ENCODE measurements at regions not wholly inside any gene's neighbourhood (a gene's known extent, or its start where the extent isn't known, plus 50 kb on each side); places are given as distances from the start of the nearest gene placed in this dataset.
"Not testable (repeated sequence)": the region's sequence is repeated elsewhere in the genome, so short reads cannot be mapped to it uniquely, and the experiment has no call there.

GRCh38 chr3:153399636-153400035 is 237.6 kb downstream of the RAP2B start:
- Mint-ChIP-seq H3K36me3 (peaks cover 3% of the 10 kb centered on the region in 2 donors), H3K27ac (peak overlapping the region in 1 of 7 donors; percentile 70), H3K4me3 (peak overlapping the region in 5 of 8 donors; percentile 9 to 68 (median 26)), H3K9me3 (peaks cover 0 to 11% (median 8%) of the 10 kb centered on the region in 8 donors), H3K27me3 (no peaks in the 10 kb centered on the region), H3K4me1 (peaks cover 18 to 27% (median 24%) of the 10 kb centered on the region in 4 donors)
- Histone ChIP-seq H3K27ac (ENCODE audit: low read depth, low read length) (no peak overlapping the region), H3K27me3 (ENCODE audit: insufficient read depth, low read length) (no peaks in the 10 kb centered on the region), H3K4me1 (ENCODE audit: insufficient read depth, low read length) (peaks cover 10% of the 10 kb centered on the region), H3K4me3 (ENCODE audit: low read length in 2 of 2) (no peak overlapping the region), H3K9me3 (ENCODE audit: control insufficient read depth in 1 of 2, low read length in 2 of 2) (no peaks in the 10 kb centered on the region), H3K36me3 (ENCODE audit: insufficient read depth, low read length) (no peaks in the 10 kb centered on the region)
- ChIA-PET CTCF (ENCODE audit: partially characterized antibody) (no interaction called here), POLR2A (ENCODE audit: partially characterized antibody) (no interaction called here)
- intact Hi-C loops (cut with micrococcal nuclease): no loop called here
- DNase-seq: no peak

- peaks cover 2 to 3% of the 10 kb centered on the region in 2 donors for H3K36me3 Mint-ChIP-seq
- no peak overlapping the region for H3K27ac ChIP-seq (ENCODE audit: low read depth, low read length)
- intact Hi-C loops (cut with micrococcal nuclease): no loop called here
- H3K27ac Mint-ChIP-seq: peak overlapping the region in 2 of 7 donors; percentile 31 to 49
- H3K27me3 Mint-ChIP-seq: no peaks in the 10 kb centered on the region
- no peaks in the 10 kb centered on the region for H3K27me3 ChIP-seq (ENCODE audit: insufficient read depth, low read length)
- no peaks in the 10 kb centered on the region for H3K36me3 ChIP-seq (ENCODE audit: insufficient read depth, low read length)
- H3K9me3 ChIP-seq (ENCODE audit: control insufficient read depth in 1 of 2, low read length in 2 of 2): no peaks in the 10 kb centered on the region
- H3K4me1 ChIP-seq (ENCODE audit: insufficient read depth, low read length): peaks cover 10% of the 10 kb centered on the region
- H3K4me3 Mint-ChIP-seq: no peak overlapping the region
- H3K4me1 Mint-ChIP-seq: peaks cover 18 to 27% (median 24%) of the 10 kb centered on the region in 4 donors
- ChIA-PET CTCF (ENCODE audit: partially characterized antibody) (no interaction called here), POLR2A (ENCODE audit: partially characterized antibody) (no interaction called here)
- DNase-seq: no peak
- H3K4me3 ChIP-seq (ENCODE audit: low read length in 2 of 2): no peak overlapping the region
- H3K9me3 Mint-ChIP-seq: peaks cover 0 to 6% (median 2%) of the 10 kb centered on the region in 8 donors
Measured at GRCh38 chr3:153400641-153401040, 238.6 kb downstream of the RAP2B start.

GRCh38 chr3:153404157-153404556 is 242.1 kb downstream of the RAP2B start:
- Mint-ChIP-seq H3K27ac (no peak overlapping the region), H3K27me3 (no peaks in the 10 kb centered on the region), H3K4me3 (no peak overlapping the region), H3K4me1 (peaks cover 15 to 21% (median 18%) of the 10 kb centered on the region in 4 donors), H3K36me3 (no peaks in the 10 kb centered on the region), H3K9me3 (peaks cover 0 to 1% (median 0%) of the 10 kb centered on the region in 8 donors)
- intact Hi-C loops (cut with micrococcal nuclease): no loop called here
- peaks cover 10% of the 10 kb centered on the region for H3K4me1 ChIP-seq (ENCODE audit: insufficient read depth, low read length)
- POLR2A ChIA-PET (ENCODE audit: partially characterized antibody): no interaction called here
- H3K4me3 ChIP-seq (ENCODE audit: low read length in 2 of 2): no peak overlapping the region
- CTCF ChIA-PET (ENCODE audit: partially characterized antibody): no interaction called here
- H3K9me3 ChIP-seq (ENCODE audit: control insufficient read depth in 1 of 2, low read length in 2 of 2): no peaks in the 10 kb centered on the region
- no peaks in the 10 kb centered on the region for H3K27me3 ChIP-seq (ENCODE audit: insufficient read depth, low read length)
- no peak for DNase-seq
- H3K27ac ChIP-seq (ENCODE audit: low read depth, low read length): no peak overlapping the region
- no peaks in the 10 kb centered on the region for H3K36me3 ChIP-seq (ENCODE audit: insufficient read depth, low read length)

- H3K9me3 Mint-ChIP-seq; intact Hi-C loops (cut with micrococcal nuclease); H3K27ac Mint-ChIP-seq; H3K9me3 ChIP-seq (ENCODE audit: control insufficient read depth in 1 of 2, low read length in 2 of 2); DNase-seq; POLR2A ChIA-PET (ENCODE audit: partially characterized antibody); H3K36me3 Mint-ChIP-seq; CTCF ChIA-PET (ENCODE audit: partially characterized antibody); H3K4me1 ChIP-seq (ENCODE audit: insufficient read depth, low read length); H3K27me3 ChIP-seq (ENCODE audit: insufficient read depth, low read length); H3K27ac ChIP-seq (ENCODE audit: low read depth, low read length); H3K36me3 ChIP-seq (ENCODE audit: insufficient read depth, low read length); H3K4me3 ChIP-seq (ENCODE audit: low read length in 2 of 2); H3K4me3 Mint-ChIP-seq; H3K27me3 Mint-ChIP-seq: not testable (repeated sequence)
- H3K4me1 Mint-ChIP-seq: peaks cover 9 to 13% (median 11%) of the 10 kb centered on the region in 4 donors
Measured at GRCh38 chr3:153405320-153405719, 243.3 kb downstream of the RAP2B start.

GRCh38 chr3:153410517-153410916 is 248.5 kb downstream of the RAP2B start:
- Histone ChIP-seq H3K27ac (ENCODE audit: low read depth, low read length) (no peak overlapping the region), H3K27me3 (ENCODE audit: insufficient read depth, low read length) (no peaks in the 10 kb centered on the region), H3K36me3 (ENCODE audit: insufficient read depth, low read length) (no peaks in the 10 kb centered on the region), H3K9me3 (ENCODE audit: control insufficient read depth in 1 of 2, low read length in 2 of 2) (no peaks in the 10 kb centered on the region), H3K4me3 (ENCODE audit: low read length in 2 of 2) (no peak overlapping the region), H3K4me1 (ENCODE audit: insufficient read depth, low read length) (no peaks in the 10 kb centered on the region)
- Mint-ChIP-seq H3K9me3 (no peaks in the 10 kb centered on the region), H3K36me3 (no peaks in the 10 kb centered on the region), H3K27me3 (no peaks in the 10 kb centered on the region), H3K27ac (peak overlapping the region in 3 of 7 donors; percentile 18 to 72 (median 43)), H3K4me3 (peak overlapping the region in 2 of 8 donors; percentile 9 to 49), H3K4me1 (peaks cover 6 to 11% (median 8%) of the 10 kb centered on the region in 4 donors)
- intact Hi-C loops (cut with micrococcal nuclease): no loop called here
- ChIA-PET POLR2A (ENCODE audit: partially characterized antibody) (no interaction called here), CTCF (ENCODE audit: partially characterized antibody) (no interaction called here)
- no peak for DNase-seq

- no peak overlapping the region for H3K4me3 Mint-ChIP-seq
- intact Hi-C loops (cut with micrococcal nuclease): no loop called here
- peaks cover 0 to 11% of the 10 kb centered on the region in 2 donors for H3K9me3 ChIP-seq (ENCODE audit: control insufficient read depth in 1 of 2, low read length in 2 of 2)
- CTCF ChIA-PET (ENCODE audit: partially characterized antibody): no interaction called here
- no peaks in the 10 kb centered on the region for H3K27me3 ChIP-seq (ENCODE audit: insufficient read depth, low read length)
- no peaks in the 10 kb centered on the region for H3K4me1 ChIP-seq (ENCODE audit: insufficient read depth, low read length)
- peaks cover 6 to 11% (median 8%) of the 10 kb centered on the region in 4 donors for H3K4me1 Mint-ChIP-seq
- no peak for DNase-seq
- H3K36me3 ChIP-seq (ENCODE audit: insufficient read depth, low read length): no peaks in the 10 kb centered on the region
- no peak overlapping the region for H3K4me3 ChIP-seq (ENCODE audit: low read length in 2 of 2)
- peaks cover 9 to 31% (median 20%) of the 10 kb centered on the region in 8 donors for H3K9me3 Mint-ChIP-seq
- H3K36me3 Mint-ChIP-seq: peaks cover 1 to 4% of the 10 kb centered on the region in 2 donors
- POLR2A ChIA-PET (ENCODE audit: partially characterized antibody): no interaction called here
- H3K27me3 Mint-ChIP-seq: no peaks in the 10 kb centered on the region
- no peak overlapping the region for H3K27ac Mint-ChIP-seq
- no peak overlapping the region for H3K27ac ChIP-seq (ENCODE audit: low read depth, low read length)
Measured at GRCh38 chr3:153414982-153415381, 253.0 kb downstream of the RAP2B start.

- no peaks in the 10 kb centered on the region for H3K36me3 ChIP-seq (ENCODE audit: insufficient read depth, low read length)
- no peak overlapping the region for H3K27ac ChIP-seq (ENCODE audit: low read depth, low read length)
- H3K9me3 Mint-ChIP-seq: peaks cover 9 to 62% (median 51%) of the 10 kb centered on the region in 8 donors
- ChIA-PET POLR2A (ENCODE audit: partially characterized antibody) (no interaction called here), CTCF (ENCODE audit: partially characterized antibody) (interaction anchor here (0.8 kb wide), 1 partner anchor 10 kb away, joined by 3 read pairs; no protein-coding TSS in a partner anchor)
- H3K9me3 ChIP-seq (ENCODE audit: control insufficient read depth in 1 of 2, low read length in 2 of 2): peaks cover 0 to 11% of the 10 kb centered on the region in 2 donors
- H3K4me1 ChIP-seq (ENCODE audit: insufficient read depth, low read length): no peaks in the 10 kb centered on the region
- intact Hi-C loops (cut with micrococcal nuclease): no loop called here
- H3K4me3 Mint-ChIP-seq: no peak overlapping the region
- H3K4me3 ChIP-seq (ENCODE audit: low read length in 2 of 2): no peak overlapping the region
- H3K27ac Mint-ChIP-seq: no peak overlapping the region
- no peaks in the 10 kb centered on the region for H3K4me1 Mint-ChIP-seq
- H3K36me3 Mint-ChIP-seq: peaks cover 8 to 27% of the 10 kb centered on the region in 2 donors
- no peak for DNase-seq
- no peaks in the 10 kb centered on the region for H3K27me3 Mint-ChIP-seq
- H3K27me3 ChIP-seq (ENCODE audit: insufficient read depth, low read length): no peaks in the 10 kb centered on the region
Measured at GRCh38 chr3:153422314-153422713, 260.3 kb downstream of the RAP2B start.

GRCh38 chr3:153423820-153424219 is 261.8 kb downstream of the RAP2B start:
- H3K4me1 Mint-ChIP-seq; CTCF ChIA-PET (ENCODE audit: partially characterized antibody); H3K27ac ChIP-seq (ENCODE audit: low read depth, low read length); intact Hi-C loops (cut with micrococcal nuclease); H3K9me3 ChIP-seq (ENCODE audit: control insufficient read depth in 1 of 2, low read length in 2 of 2); H3K36me3 ChIP-seq (ENCODE audit: insufficient read depth, low read length); H3K4me3 Mint-ChIP-seq; POLR2A ChIA-PET (ENCODE audit: partially characterized antibody); H3K27me3 ChIP-seq (ENCODE audit: insufficient read depth, low read length); H3K27me3 Mint-ChIP-seq; H3K4me3 ChIP-seq (ENCODE audit: low read length in 2 of 2); DNase-seq; H3K4me1 ChIP-seq (ENCODE audit: insufficient read depth, low read length); H3K27ac Mint-ChIP-seq: not testable (repeated sequence)
- Mint-ChIP-seq H3K36me3 (peaks cover 7 to 27% of the 10 kb centered on the region in 2 donors), H3K9me3 (peaks cover 4 to 49% (median 45%) of the 10 kb centered on the region in 8 donors)

Data from CD4-positive, alpha-beta memory T cell (primary cell).